Gastroesophageal sphincter (tissue), 3 donors: ENCODE measurements at regions not wholly inside any gene's neighbourhood (a gene's known extent, or its start where the extent isn't known, plus 50 kb on each side); places are given as distances from the start of the nearest gene placed in this dataset.

Experiments used
- CTCF ChIP-seq, 4 experiments: fragments of 200-600 bp in 2 of 4; fragments of 450-650 bp in 2 of 4; sonication (generic) in 1 of 4; IDR thresholded peaks; one replicate each; pipeline ENCODE4 v1.5.1; 2017 to 2019; ENCODE audit warnings: antibody characterized with exemption in 4 of 4, mild to moderate bottlenecking in 2 of 4, moderate library complexity in 2 of 4
- EP300 ChIP-seq: sonication (generic); formaldehyde crosslinking; IDR thresholded peaks from one replicate; pipeline ENCODE4 v1.6.1; 2017; ENCODE audit warnings: antibody characterized with exemption, mild to moderate bottlenecking
- POLR2A ChIP-seq, 2 donors: fragments of 450-650 bp; IDR thresholded peaks; one replicate each; pipeline ENCODE4 v1.6.1; 2017; ENCODE audit warnings: antibody characterized with exemption in 2 of 2, mild to moderate bottlenecking in 2 of 2, moderate library complexity in 1 of 2
- POLR2AphosphoS5 ChIP-seq: sonication (generic); formaldehyde crosslinking; IDR thresholded peaks from one replicate; pipeline ENCODE4 v1.6.1; 2017; ENCODE audit warnings: antibody characterized with exemption

- TF ChIP-seq POLR2A (IDR thresholded peaks at IDR 0.05) (no peak), CTCF (IDR thresholded peaks at IDR 0.05) (no peak), POLR2AphosphoS5 (no peak), EP300 (no peak)
Measured at GRCh38 chr4:64870558-64870957, 461.3 kb upstream of the TECRL start.
